Erythroblast (primary cell): ENCODE measurements at regions not wholly inside any gene's neighbourhood (a gene's known extent, or its start where the extent isn't known, plus 50 kb on each side); places are given as distances from the start of the nearest gene placed in this dataset.
"Not testable (repeated sequence)": the region's sequence is repeated elsewhere in the genome, so short reads cannot be mapped to it uniquely, and the experiment has no call there.

Experiments used
- DNase-seq, 2 experiments: peaks; one replicate each; lab custom pipeline; 2025; lab: John Stamatoyannopoulos, UW
- GATA1 ChIP-seq: IDR thresholded peaks from 2 replicates; pipeline ENCODE4 v1.6.1; 2011; ENCODE audit warnings: low read depth, mild to moderate bottlenecking, control low read depth, low read length, moderate library complexity
- POLR2A ChIP-seq: IDR thresholded peaks from 2 replicates; pipeline ENCODE4 v1.6.1; 2011; ENCODE audit warnings: mild to moderate bottlenecking, low read length

GRCh38 chr5:84741056-84741455 is 356.4 kb upstream of the EDIL3 start:
- TF ChIP-seq POLR2A, result no peak
- TF ChIP-seq GATA1, result no peak
- DNase-seq, result no peak

GRCh38 chr5:84729326-84729725 is 344.6 kb upstream of the EDIL3 start:
- DNase-seq, result no peak
- TF ChIP-seq POLR2A, result no peak

GRCh38 chr5:84727708-84728107 is 343.0 kb upstream of the EDIL3 start:
- no peak for DNase-seq
- TF ChIP-seq POLR2A, result no peak
- TF ChIP-seq GATA1, result no peak

GRCh38 chr5:84725946-84726570 is 341.4 kb upstream of the EDIL3 start:
- no peak for DNase-seq

GRCh38 chr5:84724683-84725082 is 340.0 kb upstream of the EDIL3 start:
- TF ChIP-seq GATA1 (no peak), POLR2A (no peak)
- DNase-seq, result no peak

More at GRCh38 chr5:84725946-84726570, 341.4 kb upstream of the EDIL3 start:
- TF ChIP-seq GATA1, result no peak
- TF ChIP-seq POLR2A, result no peak

DNA sequence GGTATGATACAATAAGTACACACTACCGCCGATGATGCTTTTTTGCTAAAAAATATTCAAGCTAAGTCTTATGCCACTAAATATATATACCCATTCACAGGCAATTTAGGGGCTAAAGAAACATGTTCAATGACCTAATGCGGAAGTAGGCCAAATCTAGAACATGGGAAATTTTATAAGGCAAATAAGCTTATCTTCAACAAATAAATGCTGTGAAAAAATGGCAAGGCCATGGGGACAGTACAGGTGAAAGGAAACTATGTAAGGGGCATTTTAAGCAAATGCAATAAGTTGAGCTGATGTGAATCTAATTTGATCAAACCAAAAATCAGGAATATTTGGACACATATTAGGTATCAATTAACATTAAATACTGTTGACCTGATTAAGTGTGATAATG is 339.5 kb upstream of the EDIL3 start:
- no peak for DNase-seq
- no peak for TF ChIP-seq GATA1
- TF ChIP-seq POLR2A, result no peak

- TF ChIP-seq POLR2A, result no peak
- TF ChIP-seq GATA1, result no peak
- no peak for DNase-seq
Observed at GRCh38 chr5:84718377-84718776, 333.7 kb upstream of the EDIL3 start.

- no peak for DNase-seq
- no peak for TF ChIP-seq POLR2A
- TF ChIP-seq GATA1, result no peak
Observed at GRCh38 chr5:84715686-84716085, 331.0 kb upstream of the EDIL3 start.

- TF ChIP-seq GATA1, result no peak
- no peak for TF ChIP-seq POLR2A
- DNase-seq, result no peak
Observed at GRCh38 chr5:84715091-84715490, 330.4 kb upstream of the EDIL3 start.

DNA sequence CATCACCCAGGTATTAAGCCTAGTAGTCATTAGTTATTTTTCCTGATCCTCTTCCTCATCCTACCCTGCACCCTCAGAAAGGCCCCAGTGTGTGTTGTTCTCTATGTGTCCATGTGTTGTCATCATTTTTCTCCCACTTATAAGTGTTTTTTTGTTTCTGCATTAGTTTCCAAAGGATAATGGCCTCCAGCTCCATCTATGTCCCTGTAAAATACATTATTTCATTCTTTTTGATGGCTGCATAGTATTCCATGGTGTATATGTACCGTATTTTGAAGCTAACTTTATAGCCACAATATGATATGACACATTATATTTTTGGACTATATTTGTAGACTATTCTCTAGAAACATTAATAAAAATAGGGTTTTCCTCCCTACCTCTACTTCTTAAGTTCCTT is 324.4 kb upstream of the EDIL3 start:
- TF ChIP-seq POLR2A (no peak), GATA1 (no peak)
- no peak for DNase-seq

DNA sequence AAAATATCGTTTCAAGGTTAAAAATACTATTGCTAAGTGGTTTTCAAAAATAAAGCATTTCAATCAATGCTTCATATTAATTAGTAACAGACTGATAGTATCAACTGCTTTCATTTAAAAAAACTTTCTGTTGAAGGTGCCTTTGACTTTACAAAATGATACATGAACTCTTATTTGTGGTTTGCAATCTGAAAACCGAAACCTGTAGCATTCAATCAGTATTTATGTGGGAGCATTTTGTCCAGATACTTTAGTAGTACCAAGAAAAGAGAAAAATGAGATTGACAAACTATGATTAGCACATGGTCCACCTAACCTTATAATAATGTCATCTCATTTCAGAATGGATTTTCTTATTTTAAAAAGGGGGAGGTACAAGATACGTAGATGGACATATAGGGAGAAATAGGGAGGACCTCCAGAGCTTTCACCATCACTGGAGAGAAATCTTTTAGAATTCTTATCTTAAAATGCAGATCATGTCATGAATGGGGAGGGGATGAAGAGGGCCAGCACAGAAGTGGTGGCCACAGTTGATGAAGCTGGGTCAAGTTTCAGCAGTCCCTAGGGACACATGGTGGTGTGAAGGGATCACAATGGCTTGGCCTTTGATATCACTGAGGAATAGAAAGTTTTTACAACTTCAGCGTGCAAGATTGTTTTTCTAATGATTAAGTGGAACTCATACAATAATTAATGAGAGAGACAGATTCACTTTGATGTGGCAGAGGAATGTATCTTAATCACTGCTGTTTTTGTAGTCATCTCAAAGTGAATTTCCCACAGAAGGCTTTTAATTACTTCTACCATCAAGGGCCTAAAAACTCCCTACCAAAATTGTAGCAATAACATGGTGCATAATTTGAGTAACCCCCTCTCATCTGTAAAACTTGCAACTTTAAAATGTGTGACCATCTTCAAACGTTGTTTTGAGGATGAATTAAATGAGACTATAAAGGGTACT is 322.3 kb upstream of the EDIL3 start:
- TF ChIP-seq POLR2A (no peak), GATA1 (no peak)
- no peak for DNase-seq

GRCh38 chr5:84700545-84700944 is 315.9 kb upstream of the EDIL3 start:
- not testable (repeated sequence) for DNase-seq

- no peak for DNase-seq
- TF ChIP-seq POLR2A, result no peak
- no peak for TF ChIP-seq GATA1
Observed at GRCh38 chr5:84696651-84697050, 312.0 kb upstream of the EDIL3 start.

- no peak for TF ChIP-seq POLR2A
- no peak for TF ChIP-seq GATA1
- no peak for DNase-seq
Observed at GRCh38 chr5:84695330-84695729, 310.6 kb upstream of the EDIL3 start.

DNA sequence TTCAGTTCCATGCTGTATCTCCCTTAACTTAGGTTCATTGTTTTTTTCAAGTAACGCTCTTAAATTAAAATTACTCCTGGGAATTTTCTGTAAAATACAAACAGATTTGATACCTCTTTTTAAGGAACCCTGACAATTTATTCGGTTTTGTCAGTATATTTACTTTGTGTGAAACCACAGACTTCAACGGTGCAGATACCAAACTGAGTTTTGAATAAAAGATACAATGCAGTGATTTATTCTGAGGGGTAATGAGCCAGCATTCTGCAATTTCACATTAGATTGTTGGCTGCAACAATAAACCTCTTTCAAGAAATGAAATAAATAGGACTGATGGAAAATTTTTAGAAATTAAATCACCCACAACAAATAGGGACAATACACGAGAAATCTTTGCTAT is 308.6 kb upstream of the EDIL3 start:
- TF ChIP-seq GATA1 (no peak), POLR2A (no peak)
- DNase-seq, result no peak

GRCh38 chr5:84688566-84688965 is 303.9 kb upstream of the EDIL3 start:
- TF ChIP-seq GATA1, result no peak
- TF ChIP-seq POLR2A, result no peak
- no peak for DNase-seq
